MM.1S (cell line): ENCODE measurements at regions not wholly inside any gene's neighbourhood (a gene's known extent, or its start where the extent isn't known, plus 50 kb on each side); places are given as distances from the start of the nearest gene placed in this dataset.

Experiments
- DNase-seq: peaks from one replicate; pipeline ENCODE4 v3.0.0-alpha.2; 2015
- H2AFZ ChIP-seq: fragments of 300-600 bp; sonication (generic); 2 replicates; pipeline ENCODE4 v1.6.0; 2016; ENCODE audit warnings: antibody characterized with exemption, low read length
- H3F3A ChIP-seq: fragments of 300-600 bp; sonication (generic); 2 replicates; pipeline ENCODE4 v1.6.1; 2016; ENCODE audit warnings: mild to moderate bottlenecking, antibody characterized with exemption, low read length, moderate library complexity, mixed read lengths; ENCODE audit not compliant: insufficient read depth
- H3K27ac ChIP-seq: fragments of 300-600 bp; sonication (generic); 2 replicates; pipeline ENCODE4 v1.5.1; 2016; ENCODE audit warnings: mild to moderate bottlenecking, low read length
- H3K27me3 ChIP-seq: fragments of 300-600 bp; sonication (generic); replicated peaks from 2 replicates; pipeline ENCODE4 v1.6.0; 2016; ENCODE audit warnings: low read length; ENCODE audit not compliant: insufficient read depth
- H3K36me3 ChIP-seq: fragments of 300-600 bp; sonication (generic); replicated peaks from 2 replicates; pipeline ENCODE4 v1.6.1; 2016; ENCODE audit warnings: mild to moderate bottlenecking, low read length, mixed read lengths; ENCODE audit not compliant: insufficient read depth
- H3K4me1 ChIP-seq: fragments of 300-600 bp; sonication (generic); 2 replicates; pipeline ENCODE4 v1.6.1; 2016; ENCODE audit warnings: low read length, mixed read lengths
- H3K4me2 ChIP-seq: fragments of 300-600 bp; sonication (generic); 2 replicates; pipeline ENCODE4 v1.6.0; 2016; ENCODE audit warnings: low read depth, low read length
- H3K4me3 ChIP-seq: fragments of 300-600 bp; sonication (generic); 2 replicates; pipeline ENCODE4 v1.5.1; 2016; ENCODE audit warnings: low read length, mixed read lengths
- H3K79me2 ChIP-seq: fragments of 300-600 bp; sonication (generic); 2 replicates; pipeline ENCODE4 v1.6.1; 2016; ENCODE audit warnings: mixed run types, low read length, mixed read lengths
- H3K9ac ChIP-seq: fragments of 300-600 bp; sonication (generic); 2 replicates; pipeline ENCODE4 v1.6.1; 2016; ENCODE audit warnings: low read length, mixed read lengths
- H3K9me2 ChIP-seq: fragments of 300-600 bp; sonication (generic); replicated peaks from 2 replicates; pipeline ENCODE4 v1.6.1; 2016; ENCODE audit warnings: mild to moderate bottlenecking, low read length, mixed read lengths; ENCODE audit not compliant: insufficient read depth
- H3K9me3 ChIP-seq: fragments of 300-600 bp; sonication (generic); replicated peaks from 2 replicates; pipeline ENCODE4 v1.6.1; 2016; ENCODE audit warnings: mild to moderate bottlenecking, low read length, mixed read lengths; ENCODE audit not compliant: insufficient read depth
- H4K20me1 ChIP-seq: fragments of 300-600 bp; sonication (generic); 2 replicates; pipeline ENCODE4 v1.6.1; 2016; ENCODE audit warnings: mild to moderate bottlenecking, low read length, moderate library complexity, mixed read lengths; ENCODE audit not compliant: insufficient read depth
- CTCF ChIP-seq: fragments of 300-600 bp; sonication (generic); IDR thresholded peaks from 2 replicates; pipeline ENCODE4 v1.5.1; 2016; ENCODE audit warnings: antibody characterized with exemption, low read length, mixed read lengths
- EZH2 ChIP-seq: fragments of 300-600 bp; sonication (generic); optimal IDR thresholded peaks from 2 replicates; pipeline ENCODE3; 2017; ENCODE audit warnings: low read depth, mild to moderate bottlenecking, antibody characterized with exemption, low read length, mixed read lengths
- EZH2phosphoT487 ChIP-seq: fragments of 300-600 bp; sonication (generic); IDR thresholded peaks from 2 replicates; pipeline ENCODE4 v1.6.1; 2018; ENCODE audit warnings: antibody characterized with exemption, low read length

GRCh38 chr2:239600001-239600593 is 199.3 kb upstream of the HDAC4 start:
- TF ChIP-seq EZH2phosphoT487, result no peak
- no peak for TF ChIP-seq EZH2
- no peak for TF ChIP-seq CTCF
- no peak for DNase-seq
- peaks cover 16% of the 10 kb centered on the region for H3K4me1 ChIP-seq
- H3K4me3 ChIP-seq, result no peak overlapping the region
- no peaks in the 10 kb centered on the region for H3K79me2 ChIP-seq
- no peaks in the 10 kb centered on the region for H3K36me3 ChIP-seq
- H3K9me2 ChIP-seq, result no peaks in the 10 kb centered on the region
- H3K27ac ChIP-seq, result no peak overlapping the region
- H2AFZ ChIP-seq, result no peak overlapping the region
- H3K9me3 ChIP-seq, result no peaks in the 10 kb centered on the region
- H3K9ac ChIP-seq, result no peak overlapping the region
- no peaks in the 10 kb centered on the region for H4K20me1 ChIP-seq
- H3K27me3 ChIP-seq, result no peaks in the 10 kb centered on the region
- H3F3A ChIP-seq, result no peaks in the 10 kb centered on the region
- no peak overlapping the region for H3K4me2 ChIP-seq

- H3K9me2 ChIP-seq, result no peaks in the 10 kb centered on the region
- no peak overlapping the region for H3K4me2 ChIP-seq
- TF ChIP-seq EZH2phosphoT487 (no peak), CTCF (no peak), EZH2 (no peak)
- H3K9ac ChIP-seq, result no peak overlapping the region
- no peak overlapping the region for H3K4me3 ChIP-seq
- H3K9me3 ChIP-seq, result no peaks in the 10 kb centered on the region
- no peaks in the 10 kb centered on the region for H3K36me3 ChIP-seq
- DNase-seq, result no peak
- no peaks in the 10 kb centered on the region for H3K27me3 ChIP-seq
- peaks cover 16% of the 10 kb centered on the region for H3K4me1 ChIP-seq
- no peaks in the 10 kb centered on the region for H4K20me1 ChIP-seq
- no peaks in the 10 kb centered on the region for H3K79me2 ChIP-seq
- H3K27ac ChIP-seq, result no peak overlapping the region
- H2AFZ ChIP-seq, result no peak overlapping the region
- H3F3A ChIP-seq, result no peaks in the 10 kb centered on the region
These were observed 198.5 kb upstream of the HDAC4 start for GRCh38 chr2:239599299-239599698.

GRCh38 chr2:239598732-239599090 is 197.9 kb upstream of the HDAC4 start:
- Histone ChIP-seq H3K4me3 (no peak overlapping the region), H3K9me2 (no peaks in the 10 kb centered on the region), H3K9ac (no peak overlapping the region), H3K27ac (no peak overlapping the region), H2AFZ (no peak overlapping the region), H3K79me2 (no peaks in the 10 kb centered on the region), H3K36me3 (no peaks in the 10 kb centered on the region), H3K4me1 (peaks cover 11% of the 10 kb centered on the region), H3K9me3 (no peaks in the 10 kb centered on the region), H4K20me1 (no peaks in the 10 kb centered on the region), H3K27me3 (no peaks in the 10 kb centered on the region), H3K4me2 (no peak overlapping the region), H3F3A (no peaks in the 10 kb centered on the region)
- DNase-seq, result no peak
- TF ChIP-seq EZH2phosphoT487, result no peak

GRCh38 chr2:239598011-239598731 is 197.4 kb upstream of the HDAC4 start:
- no peaks in the 10 kb centered on the region for H3K79me2 ChIP-seq
- peaks cover 8% of the 10 kb centered on the region for H3K4me1 ChIP-seq

More at GRCh38 chr2:239598011-239598731, 197.4 kb upstream of the HDAC4 start:
- H3F3A ChIP-seq, result no peaks in the 10 kb centered on the region
- no peak overlapping the region for H3K4me2 ChIP-seq
- no peak overlapping the region for H3K9ac ChIP-seq
- H3K27ac ChIP-seq, result no peak overlapping the region
- H3K9me3 ChIP-seq, result no peaks in the 10 kb centered on the region
- DNase-seq, result no peak
- no peaks in the 10 kb centered on the region for H3K9me2 ChIP-seq
- no peaks in the 10 kb centered on the region for H3K36me3 ChIP-seq
- no peaks in the 10 kb centered on the region for H4K20me1 ChIP-seq
- no peak overlapping the region for H3K4me3 ChIP-seq
- H3K27me3 ChIP-seq, result no peaks in the 10 kb centered on the region
- H2AFZ ChIP-seq, result no peak overlapping the region
- no peak for TF ChIP-seq CTCF
- no peak for TF ChIP-seq EZH2
- no peak for TF ChIP-seq EZH2phosphoT487
